CD14-positive monocyte (primary cell): ENCODE measurements at regions not wholly inside any gene's neighbourhood (a gene's known extent, or its start where the extent isn't known, plus 50 kb on each side); places are given as distances from the start of the nearest gene placed in this dataset.

Experiments
- DNase-seq, 3 donors: peaks; one replicate each; pipeline ENCODE4 v3.0.0-alpha.2; 2011 to 2022
- H2AFZ ChIP-seq: 2 replicates; pipeline ENCODE4 v1.6.0; 2012; ENCODE audit warnings: mild to moderate bottlenecking, low read depth, low read length, inconsistent platforms; ENCODE audit not compliant: insufficient read depth, poor library complexity, severe bottlenecking
- H3K27ac ChIP-seq, 2 donors: 1 replicate in 1 of 2; 2 replicates in 1 of 2; pipeline ENCODE4 v1.5.1; 2012 to 2013; ENCODE audit warnings: low read length in 2 of 2, control low read depth in 1 of 2, inconsistent platforms in 1 of 2, low read depth in 1 of 2, mild to moderate bottlenecking in 1 of 2
- H3K27me3 ChIP-seq, 2 donors: one replicate each; pipeline versions ENCODE4 v1.6.0 to v1.6.1; 2011 to 2013; ENCODE audit warnings: low read length in 2 of 2; ENCODE audit not compliant: control insufficient read depth in 2 of 2, insufficient read depth in 2 of 2
- H3K36me3 ChIP-seq, 2 donors: replicated peaks in 1 of 2; 1 replicate in 1 of 2; 2 replicates in 1 of 2; pipeline versions ENCODE4 v1.5.1 to v1.6.1; 2012 to 2013; ENCODE audit warnings: low read length in 2 of 2, control low read depth in 1 of 2, inconsistent platforms in 1 of 2, mild to moderate bottlenecking in 1 of 2; ENCODE audit not compliant: insufficient read depth in 2 of 2, control insufficient read depth in 1 of 2
- H3K4me1 ChIP-seq, 2 donors: 1 replicate in 1 of 2; 2 replicates in 1 of 2; pipeline versions ENCODE4 v1.5.1 to v1.6.1; 2012 to 2013; ENCODE audit warnings: low read length in 2 of 2, control low read depth in 1 of 2, inconsistent platforms in 1 of 2, mild to moderate bottlenecking in 1 of 2, moderate library complexity in 1 of 2; ENCODE audit not compliant: insufficient read depth in 2 of 2, control insufficient read depth in 1 of 2
- H3K4me2 ChIP-seq: replicated peaks from 2 replicates; pipeline ENCODE3; 2012; ENCODE audit warnings: low read length, moderate library complexity, mild to moderate bottlenecking; ENCODE audit not compliant: poor library complexity, severe bottlenecking; ENCODE audit errors: extremely low read depth
- H3K4me3 ChIP-seq, 3 experiments: fragments of 200-600 bp in 1 of 3; sonication (generic) in 1 of 3; replicated peaks in 1 of 3; 1 replicate in 2 of 3; 2 replicates in 1 of 3; pipeline ENCODE4 v1.5.1; 2011 to 2013; ENCODE audit warnings: low read length in 3 of 3, mild to moderate bottlenecking in 3 of 3, control low read depth in 2 of 3, low read depth in 2 of 3, inconsistent platforms in 1 of 3, moderate library complexity in 1 of 3
- H3K79me2 ChIP-seq: 2 replicates; pipeline ENCODE4 v1.6.0; 2012; ENCODE audit warnings: mild to moderate bottlenecking, control low read depth, inconsistent platforms, low read length, moderate library complexity; ENCODE audit not compliant: insufficient read depth
- H3K9ac ChIP-seq: 2 replicates; pipeline ENCODE4 v1.6.0; 2017; ENCODE audit warnings: low read length, mild to moderate bottlenecking; ENCODE audit not compliant: insufficient read depth, poor library complexity, severe bottlenecking
- H3K9me3 ChIP-seq, 2 donors: replicated peaks in 1 of 2; 1 replicate in 1 of 2; 2 replicates in 1 of 2; pipeline versions ENCODE4 v1.5.1 to v1.6.1; 2012 to 2013; ENCODE audit warnings: low read length in 2 of 2, control low read depth in 1 of 2; ENCODE audit not compliant: control insufficient read depth in 1 of 2, insufficient read depth in 1 of 2
- H4K20me1 ChIP-seq: 2 replicates; pipeline ENCODE4 v1.6.0; 2012; ENCODE audit warnings: mild to moderate bottlenecking, low read length, control low read depth, moderate library complexity; ENCODE audit not compliant: insufficient read depth
- H3K27ac Mint-ChIP-seq, 7 donors: one replicate each; pipeline ENCODE4 v1.8.0; 2020; ENCODE audit warnings: mild to moderate bottlenecking in 7 of 7, mixed read lengths in 7 of 7, moderate library complexity in 6 of 7, inconsistent platforms in 2 of 7
- H3K27me3 Mint-ChIP-seq, 3 donors: one replicate each; pipeline ENCODE4 v1.8.0; 2021 to 2022; ENCODE audit warnings: low read depth in 3 of 3, mild to moderate bottlenecking in 3 of 3, mixed read lengths in 3 of 3, moderate library complexity in 3 of 3, inconsistent platforms in 1 of 3
- H3K36me3 Mint-ChIP-seq, 2 donors: one replicate each; pipeline ENCODE4 v1.8.0; 2020; ENCODE audit warnings: mixed read lengths in 2 of 2, inconsistent platforms in 1 of 2, mild to moderate bottlenecking in 1 of 2
- H3K4me1 Mint-ChIP-seq: one replicate; pipeline ENCODE4 v1.8.0; 2020; ENCODE audit warnings: mild to moderate bottlenecking, mixed read lengths
- H3K4me3 Mint-ChIP-seq, 2 donors: one replicate each; pipeline ENCODE4 v1.8.0; 2020; ENCODE audit warnings: mild to moderate bottlenecking in 2 of 2, mixed read lengths in 2 of 2, moderate library complexity in 1 of 2
- H3K9me3 Mint-ChIP-seq, 7 donors: one replicate each; pipeline ENCODE4 v1.8.0; 2020 to 2022; ENCODE audit warnings: mixed read lengths in 7 of 7, mild to moderate bottlenecking in 6 of 7, moderate library complexity in 6 of 7, inconsistent platforms in 2 of 7
- WGBS: methylation state at CpG from one replicate; pipeline ENCODE4 v1.1.5; 2013; ENCODE audit warnings: missing lambda C conversion rate; ENCODE audit not compliant: insufficient coverage; 5-methylcytosine and 5-hydroxymethylcytosine counted together
- intact Hi-C, 2 donors: fragments of 100-400 bp; cut with micrococcal nuclease; formaldehyde crosslinking; loops; one replicate each; pipeline versions ENCODE4 v1.15.0 to v1.15.1; 2023
- TF ChIP-seq, protein P1 (sequence below): fragments of 200-600 bp; IDR thresholded peaks from one replicate; pipeline ENCODE4 v1.8.0; 2022; ENCODE audit warnings: antibody characterized with exemption, mild to moderate bottlenecking

DNA sequence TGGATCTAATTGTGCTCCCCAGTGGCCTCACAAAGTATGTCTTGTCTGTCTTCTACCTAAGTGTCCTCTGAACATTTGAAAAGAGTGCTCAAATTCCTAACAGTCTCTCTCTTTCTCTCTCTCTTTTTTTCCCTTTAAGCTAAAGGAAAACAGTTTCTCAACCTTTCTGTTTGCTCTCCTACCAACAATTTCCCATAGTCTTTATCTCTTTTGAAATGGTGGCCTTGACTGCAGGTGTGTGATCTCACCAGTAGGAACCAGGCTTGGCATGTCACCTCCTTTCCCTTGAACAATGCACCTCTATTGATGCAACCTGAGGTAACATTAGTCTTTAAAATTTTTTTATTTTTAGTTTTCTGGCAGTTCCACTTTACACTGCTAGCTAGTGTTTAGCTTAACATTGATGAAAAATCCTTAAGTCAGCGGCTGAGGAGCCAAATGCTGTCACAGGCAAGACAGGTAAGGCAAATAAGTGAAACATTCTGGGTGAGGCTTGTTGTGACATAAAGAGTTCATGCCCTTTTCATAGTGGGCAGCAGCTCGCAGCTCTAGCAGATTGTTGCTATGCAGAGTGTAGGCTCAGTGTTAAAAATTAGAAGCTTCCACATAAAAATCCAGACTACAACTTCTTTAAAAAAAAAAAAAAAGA lies 273.4 kb downstream of the HAPSTR1 start:
- Histone ChIP-seq H3K4me3 (no peak overlapping the region), H2AFZ (no peak overlapping the region), H3K27ac (no peak overlapping the region), H3K4me1 (no peaks in the 10 kb centered on the region), H3K9ac (no peak overlapping the region), H4K20me1 (no peaks in the 10 kb centered on the region), H3K36me3 (no peaks in the 10 kb centered on the region), H3K9me3 (no peaks in the 10 kb centered on the region), H3K27me3 (no peaks in the 10 kb centered on the region), H3K4me2 (no peak overlapping the region), H3K79me2 (no peaks in the 10 kb centered on the region)
- H3K4me1 Mint-ChIP-seq: no peaks in the 10 kb centered on the region
- H3K36me3 Mint-ChIP-seq: no peaks in the 10 kb centered on the region
- DNase-seq: no peak
- TF ChIP-seq, protein P1, sequence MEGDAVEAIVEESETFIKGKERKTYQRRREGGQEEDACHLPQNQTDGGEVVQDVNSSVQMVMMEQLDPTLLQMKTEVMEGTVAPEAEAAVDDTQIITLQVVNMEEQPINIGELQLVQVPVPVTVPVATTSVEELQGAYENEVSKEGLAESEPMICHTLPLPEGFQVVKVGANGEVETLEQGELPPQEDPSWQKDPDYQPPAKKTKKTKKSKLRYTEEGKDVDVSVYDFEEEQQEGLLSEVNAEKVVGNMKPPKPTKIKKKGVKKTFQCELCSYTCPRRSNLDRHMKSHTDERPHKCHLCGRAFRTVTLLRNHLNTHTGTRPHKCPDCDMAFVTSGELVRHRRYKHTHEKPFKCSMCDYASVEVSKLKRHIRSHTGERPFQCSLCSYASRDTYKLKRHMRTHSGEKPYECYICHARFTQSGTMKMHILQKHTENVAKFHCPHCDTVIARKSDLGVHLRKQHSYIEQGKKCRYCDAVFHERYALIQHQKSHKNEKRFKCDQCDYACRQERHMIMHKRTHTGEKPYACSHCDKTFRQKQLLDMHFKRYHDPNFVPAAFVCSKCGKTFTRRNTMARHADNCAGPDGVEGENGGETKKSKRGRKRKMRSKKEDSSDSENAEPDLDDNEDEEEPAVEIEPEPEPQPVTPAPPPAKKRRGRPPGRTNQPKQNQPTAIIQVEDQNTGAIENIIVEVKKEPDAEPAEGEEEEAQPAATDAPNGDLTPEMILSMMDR: no peak
- WGBS: 88% methylated on average over 1 of the region's 2 CpGs
- no peak overlapping the region for H3K27ac Mint-ChIP-seq
- H3K4me3 Mint-ChIP-seq: no peak overlapping the region
- peaks cover 0 to 8% (median 1%) of the 10 kb centered on the region in 7 donors for H3K9me3 Mint-ChIP-seq
- peaks cover 0 to 6% (median 3%) of the 10 kb centered on the region in 3 donors for H3K27me3 Mint-ChIP-seq
- intact Hi-C loops: no loop called here

DNA sequence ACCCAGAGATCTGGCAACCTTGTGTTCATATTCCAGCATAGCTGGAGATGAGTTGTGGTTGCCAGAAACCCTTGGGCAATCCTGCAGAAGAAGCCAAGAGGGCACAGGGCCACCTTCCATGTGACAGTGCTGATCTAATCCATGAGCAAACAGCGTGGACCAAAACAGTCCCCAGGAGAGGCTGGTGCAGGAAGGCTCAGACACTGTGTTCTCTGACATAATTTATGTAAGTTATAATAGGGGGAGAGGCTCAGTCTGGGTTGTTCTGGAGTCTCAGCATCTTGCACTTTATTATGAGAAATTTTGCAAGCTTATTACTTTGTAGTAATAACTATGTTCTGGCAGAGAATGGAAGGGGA lies 273.9 kb downstream of the HAPSTR1 start:
- no peaks in the 10 kb centered on the region for H3K36me3 ChIP-seq
- no peaks in the 10 kb centered on the region for H4K20me1 ChIP-seq
- H3K27me3 Mint-ChIP-seq: peaks cover 0 to 6% (median 3%) of the 10 kb centered on the region in 3 donors
- H3K4me2 ChIP-seq: no peak overlapping the region
- DNase-seq: no peak
- H3K79me2 ChIP-seq: no peaks in the 10 kb centered on the region
- no peak overlapping the region for H3K9ac ChIP-seq
- H3K27me3 ChIP-seq: no peaks in the 10 kb centered on the region
- no peak overlapping the region for H3K27ac ChIP-seq
- H3K9me3 ChIP-seq: no peaks in the 10 kb centered on the region
- no peak overlapping the region for H3K27ac Mint-ChIP-seq
- H3K4me1 Mint-ChIP-seq: no peaks in the 10 kb centered on the region
- no peaks in the 10 kb centered on the region for H3K4me1 ChIP-seq
- intact Hi-C loops: no loop called here
- H3K4me3 Mint-ChIP-seq: no peak overlapping the region
- H3K4me3 ChIP-seq: no peak overlapping the region
- H2AFZ ChIP-seq: no peak overlapping the region
- peaks cover 0 to 7% (median 0%) of the 10 kb centered on the region in 7 donors for H3K9me3 Mint-ChIP-seq
- TF ChIP-seq, protein P1: no peak
- H3K36me3 Mint-ChIP-seq: no peaks in the 10 kb centered on the region
- 40% methylated on average over 1 of the region's 1 CpG for WGBS
